ENCODE measurements at regions not wholly inside any gene's neighbourhood (a gene's known extent, or its start where the extent isn't known, plus 50 kb on each side); places are given as distances from the start of the nearest gene placed in this dataset.

GRCh38 chr1:199272628-199273086 lies 633.8 kb downstream of the PTPRC start:
- H3K4me3 Mint-ChIP-seq (ENCODE audit: unreplicated experiment) = peak overlapping the region; percentile 70
- Histone ChIP-seq H3K4me1 (ENCODE audit: insufficient read depth, low read length) (peaks cover 26% of the 10 kb centered on the region), H3K9me3 (ENCODE audit: insufficient read depth, low read depth, low read length) (no peaks in the 10 kb centered on the region), H3K27ac (ENCODE audit: low read depth, low read length) (peak overlapping the region; percentile 86), H3K4me2 (ENCODE audit: low read length) (peak overlapping the region; percentile 67), H3K4me3 (ENCODE audit: insufficient read depth, low read depth, low read length) (peak overlapping the region; percentile 2), H3K36me3 (ENCODE audit: insufficient read depth, low read length) (no peaks in the 10 kb centered on the region), H3K79me2 (ENCODE audit: insufficient read depth, low read length) (no peaks in the 10 kb centered on the region), H4K20me1 (ENCODE audit: insufficient read depth, low read length) (no peaks in the 10 kb centered on the region), H3K27me3 (ENCODE audit: insufficient read depth, low read length) (no peaks in the 10 kb centered on the region), H2AFZ (ENCODE audit: low read depth, low read length) (no peak overlapping the region), H3K9ac (ENCODE audit: low read length) (peak overlapping the region; percentile 51)
- no peaks in the 10 kb centered on the region for H3K27me3 Mint-ChIP-seq (ENCODE audit: low read depth, unreplicated experiment)
- no peak for TF ChIP-seq CTCF (IDR thresholded peaks at IDR 0.05; ENCODE audit: insufficient read depth, low read depth, low read length)
- no peak for TF ChIP-seq EZH2 (IDR thresholded peaks at IDR 0.05; ENCODE audit: insufficient read depth, low read length)
- peaks cover 35% of the 10 kb centered on the region for H3K4me1 Mint-ChIP-seq (ENCODE audit: low read depth, unreplicated experiment)
- no peaks in the 10 kb centered on the region for H3K36me3 Mint-ChIP-seq (ENCODE audit: low read depth, unreplicated experiment)
- DNase-seq (ENCODE audit: low read depth) (peak; percentile 98), FAIRE-seq (peak; percentile 79)
- no peaks in the 10 kb centered on the region for H3K9me3 Mint-ChIP-seq (ENCODE audit: unreplicated experiment)
- H3K27ac Mint-ChIP-seq (ENCODE audit: unreplicated experiment) = peak overlapping the region; percentile 98

DNA sequence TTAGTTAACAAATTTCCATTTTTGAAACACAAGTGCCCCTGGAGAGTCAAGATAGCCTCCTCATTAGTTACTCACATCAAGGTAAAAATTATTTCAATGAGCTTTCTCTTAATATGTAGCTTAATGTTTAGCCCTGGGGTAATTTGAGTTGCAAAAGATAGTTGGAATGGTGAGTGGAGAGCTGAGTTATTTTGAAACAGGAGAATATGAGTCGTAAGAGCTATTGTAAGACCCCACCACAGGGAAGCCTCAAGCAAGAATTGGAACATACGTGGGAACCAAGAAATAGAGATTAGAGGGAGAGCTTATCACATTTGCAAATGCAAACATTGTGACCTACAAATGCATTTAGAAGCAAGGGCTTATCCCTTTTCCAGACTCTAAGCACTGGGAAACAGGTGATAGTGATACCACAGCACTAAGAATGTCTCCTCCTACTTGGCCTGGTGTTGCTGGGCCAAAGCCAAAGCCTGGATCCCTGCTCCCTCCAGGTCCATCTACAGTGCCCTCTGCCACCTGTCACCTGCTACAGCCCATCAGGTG lies 635.1 kb downstream of the PTPRC start:
- TF ChIP-seq EZH2 (IDR thresholded peaks at IDR 0.05; ENCODE audit: insufficient read depth, low read length) (no peak), CTCF (IDR thresholded peaks at IDR 0.05; ENCODE audit: insufficient read depth, low read depth, low read length) (no peak)
- H3K27me3 ChIP-seq (ENCODE audit: insufficient read depth, low read length) = no peaks in the 10 kb centered on the region
- H3K4me2 ChIP-seq (ENCODE audit: low read length) = no peak overlapping the region

GRCh38 chr1:199279067-199279466 lies 640.2 kb downstream of the PTPRC start:
- TF ChIP-seq CTCF (IDR thresholded peaks at IDR 0.05; ENCODE audit: insufficient read depth, low read depth, low read length) (no peak), EZH2 (IDR thresholded peaks at IDR 0.05; ENCODE audit: insufficient read depth, low read length) (no peak)
- Histone ChIP-seq H3K4me1 (ENCODE audit: insufficient read depth, low read length) (peaks cover 3% of the 10 kb centered on the region), H3K9ac (ENCODE audit: low read length) (no peak overlapping the region), H3K27me3 (ENCODE audit: insufficient read depth, low read length) (no peaks in the 10 kb centered on the region), H3K9me3 (ENCODE audit: insufficient read depth, low read depth, low read length) (no peaks in the 10 kb centered on the region), H3K79me2 (ENCODE audit: insufficient read depth, low read length) (no peaks in the 10 kb centered on the region), H4K20me1 (ENCODE audit: insufficient read depth, low read length) (no peaks in the 10 kb centered on the region), H3K4me2 (ENCODE audit: low read length) (no peak overlapping the region), H2AFZ (ENCODE audit: low read depth, low read length) (no peak overlapping the region), H3K4me3 (ENCODE audit: insufficient read depth, low read depth, low read length) (no peak overlapping the region), H3K36me3 (ENCODE audit: insufficient read depth, low read length) (no peaks in the 10 kb centered on the region), H3K27ac (ENCODE audit: low read depth, low read length) (no peak overlapping the region)
- peaks cover 23% of the 10 kb centered on the region for H3K4me1 Mint-ChIP-seq (ENCODE audit: low read depth, unreplicated experiment)
- no peak overlapping the region for H3K4me3 Mint-ChIP-seq (ENCODE audit: unreplicated experiment)
- DNase-seq (ENCODE audit: low read depth) (no peak), FAIRE-seq (no peak)
- no peaks in the 10 kb centered on the region for H3K9me3 Mint-ChIP-seq (ENCODE audit: unreplicated experiment)
- H3K27me3 Mint-ChIP-seq (ENCODE audit: low read depth, unreplicated experiment) = no peaks in the 10 kb centered on the region
- H3K36me3 Mint-ChIP-seq (ENCODE audit: low read depth, unreplicated experiment) = no peaks in the 10 kb centered on the region
- H3K27ac Mint-ChIP-seq (ENCODE audit: unreplicated experiment) = peak overlapping the region; percentile 23

More for the DNA sequence above, 635.1 kb downstream of the PTPRC start:
- H3K36me3 Mint-ChIP-seq (ENCODE audit: low read depth, unreplicated experiment) = no peaks in the 10 kb centered on the region
- Histone ChIP-seq H3K9ac (ENCODE audit: low read length) (no peak overlapping the region), H3K79me2 (ENCODE audit: insufficient read depth, low read length) (no peaks in the 10 kb centered on the region), H4K20me1 (ENCODE audit: insufficient read depth, low read length) (no peaks in the 10 kb centered on the region), H2AFZ (ENCODE audit: low read depth, low read length) (no peak overlapping the region), H3K36me3 (ENCODE audit: insufficient read depth, low read length) (no peaks in the 10 kb centered on the region), H3K4me3 (ENCODE audit: insufficient read depth, low read depth, low read length) (no peak overlapping the region), H3K27ac (ENCODE audit: low read depth, low read length) (peak overlapping the region; percentile 86), H3K9me3 (ENCODE audit: insufficient read depth, low read depth, low read length) (no peaks in the 10 kb centered on the region), H3K4me1 (ENCODE audit: insufficient read depth, low read length) (peaks cover 26% of the 10 kb centered on the region)
- DNase-seq (ENCODE audit: low read depth) (peak; percentile 60), FAIRE-seq (no peak)
- H3K27ac Mint-ChIP-seq (ENCODE audit: unreplicated experiment) = peak overlapping the region; percentile 60
- H3K27me3 Mint-ChIP-seq (ENCODE audit: low read depth, unreplicated experiment) = no peaks in the 10 kb centered on the region
- H3K4me1 Mint-ChIP-seq (ENCODE audit: low read depth, unreplicated experiment) = peaks cover 35% of the 10 kb centered on the region
- no peaks in the 10 kb centered on the region for H3K9me3 Mint-ChIP-seq (ENCODE audit: unreplicated experiment)
- no peak overlapping the region for H3K4me3 Mint-ChIP-seq (ENCODE audit: unreplicated experiment)

Measured in astrocyte (in vitro differentiated cells and primary cell).